M059J (cell line): ENCODE measurements at regions not wholly inside any gene's neighbourhood (a gene's known extent, or its start where the extent isn't known, plus 50 kb on each side); places are given as distances from the start of the nearest gene placed in this dataset.

Source experiments
- DNase-seq: peaks from one replicate; pipeline ENCODE4 v3.0.0-alpha.2; 2012; ENCODE audit warnings: low read depth

DNA sequence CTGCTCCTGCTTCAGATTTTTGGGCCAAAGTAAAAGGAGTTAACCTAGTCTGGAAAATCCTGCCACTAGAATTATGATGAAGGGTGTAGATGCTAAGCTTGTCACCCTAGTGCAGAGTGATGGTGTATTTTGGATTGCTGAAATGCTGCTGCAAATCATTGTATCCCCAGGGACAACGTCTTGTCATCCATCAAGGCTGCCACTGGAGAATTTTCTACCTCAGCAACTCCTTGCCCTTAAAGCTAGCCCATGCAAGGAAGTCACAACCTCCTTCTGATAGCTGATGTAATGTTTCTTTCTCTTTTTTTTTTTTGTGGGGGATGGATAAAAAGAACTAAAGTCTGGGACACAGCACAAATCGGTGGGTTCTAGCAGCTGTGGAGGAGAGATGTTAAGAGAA, 139.4 kb upstream of the FRMD6 start:
- DNase-seq = peak; percentile 62

DNA sequence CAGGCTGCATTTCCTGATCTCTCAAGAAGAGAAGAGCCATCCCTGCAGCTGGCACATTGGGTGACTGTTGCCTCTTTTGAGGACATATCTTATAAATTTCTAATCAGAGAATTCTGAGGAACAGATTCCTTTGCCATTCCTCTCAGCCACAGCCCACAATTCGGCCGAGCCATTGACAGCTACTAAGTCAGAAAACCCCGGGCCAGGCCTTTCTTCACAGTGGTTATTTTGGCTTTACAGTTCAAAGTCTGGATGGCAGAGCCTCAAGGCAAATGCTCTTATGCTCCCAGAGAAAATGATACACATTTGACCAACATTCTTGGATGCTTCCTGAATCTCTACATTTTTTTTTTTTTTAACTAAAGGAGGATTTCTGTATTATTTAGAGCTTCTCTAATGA, 138.4 kb upstream of the FRMD6 start:
- peak; percentile 89 for DNase-seq

DNA sequence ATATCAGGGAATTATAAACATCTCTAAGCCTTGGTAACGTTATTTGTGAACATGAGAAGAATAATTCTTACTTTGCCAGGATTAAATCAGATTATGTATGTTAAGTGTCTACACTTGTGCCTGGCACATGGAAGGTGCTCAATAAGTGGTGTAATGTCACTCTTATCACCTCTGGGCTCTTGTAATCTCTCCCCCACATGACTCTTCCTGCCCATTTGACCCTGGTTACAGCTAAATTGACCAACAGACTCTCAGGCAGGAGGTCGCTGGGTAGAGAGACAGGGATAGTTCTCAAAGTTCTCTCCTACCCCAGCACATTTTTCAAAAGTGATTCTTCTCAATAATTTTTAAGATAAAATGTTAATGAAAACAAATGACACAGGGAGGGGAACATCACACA, 137.8 kb upstream of the FRMD6 start:
- DNase-seq = no peak

DNA sequence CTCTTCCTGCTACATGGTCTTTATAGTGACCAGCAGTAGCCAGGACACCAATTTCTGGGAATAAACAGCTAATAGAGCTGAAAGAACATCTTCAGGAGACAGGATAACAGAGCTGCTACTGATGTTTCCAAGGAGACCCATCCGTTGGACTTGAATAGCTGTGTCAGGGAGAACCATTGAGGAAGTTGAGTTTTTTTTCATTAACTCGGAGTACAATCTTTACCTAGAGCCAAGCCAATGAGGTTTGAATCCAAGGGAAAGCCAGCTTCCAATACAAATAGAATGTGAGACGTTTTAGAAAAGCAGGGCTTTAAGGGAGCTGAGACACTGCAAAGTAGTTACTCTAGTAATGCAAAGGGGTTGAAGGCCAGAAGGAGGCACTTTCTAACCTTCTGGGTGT, 136.1 kb upstream of the FRMD6 start:
- no peak for DNase-seq

DNA sequence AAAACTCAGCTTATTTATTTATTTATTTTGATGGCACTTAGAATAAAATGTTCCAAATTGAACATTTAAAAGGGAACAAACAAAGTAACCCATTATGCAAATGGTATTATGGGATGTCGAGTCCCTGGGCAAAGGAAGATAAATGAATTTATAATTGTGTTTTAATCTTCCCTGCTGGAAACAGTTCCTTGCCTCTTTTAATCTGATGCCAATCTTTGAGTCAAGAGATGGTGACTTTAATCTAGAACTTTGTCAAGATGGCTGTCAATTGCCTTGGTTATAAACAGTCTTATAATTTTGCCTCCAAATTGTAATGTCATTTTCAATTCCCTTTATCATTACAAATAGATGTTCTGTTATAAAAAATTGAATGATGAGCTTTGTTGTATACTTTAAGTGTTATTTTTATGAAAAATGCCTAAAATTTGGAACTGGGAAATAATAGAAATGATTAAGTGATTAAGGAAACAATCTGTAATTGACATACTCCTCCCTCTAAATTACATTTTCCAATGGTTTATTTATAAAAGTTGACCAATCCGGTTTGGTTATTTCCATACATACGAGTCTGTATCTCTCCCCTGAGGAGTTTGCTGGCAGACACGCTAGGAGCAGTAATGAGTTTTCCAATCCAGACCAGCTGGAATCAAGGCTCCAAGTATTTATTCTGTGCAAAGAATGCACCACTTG, 134.9 kb upstream of the FRMD6 start:
- no peak for DNase-seq

DNA sequence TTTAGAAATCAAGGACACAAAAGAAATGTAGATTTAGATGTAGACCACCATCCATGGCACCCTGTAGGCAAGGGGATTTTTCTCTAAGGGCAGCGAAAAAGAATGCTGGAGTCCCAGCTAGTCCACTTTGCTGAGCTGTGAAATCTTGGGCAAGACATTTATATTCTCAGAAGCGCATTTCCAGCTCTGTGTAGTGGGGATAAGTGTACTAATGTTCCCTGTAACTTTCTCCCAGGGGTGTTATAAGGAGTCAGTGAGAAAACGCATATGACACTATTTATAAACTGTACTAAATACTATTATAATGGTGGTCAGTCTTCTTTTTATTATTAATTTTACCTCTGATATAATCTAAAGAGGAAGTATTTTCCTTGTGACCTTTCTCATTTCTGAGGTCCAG, 133.4 kb upstream of the FRMD6 start:
- DNase-seq = no peak

DNA sequence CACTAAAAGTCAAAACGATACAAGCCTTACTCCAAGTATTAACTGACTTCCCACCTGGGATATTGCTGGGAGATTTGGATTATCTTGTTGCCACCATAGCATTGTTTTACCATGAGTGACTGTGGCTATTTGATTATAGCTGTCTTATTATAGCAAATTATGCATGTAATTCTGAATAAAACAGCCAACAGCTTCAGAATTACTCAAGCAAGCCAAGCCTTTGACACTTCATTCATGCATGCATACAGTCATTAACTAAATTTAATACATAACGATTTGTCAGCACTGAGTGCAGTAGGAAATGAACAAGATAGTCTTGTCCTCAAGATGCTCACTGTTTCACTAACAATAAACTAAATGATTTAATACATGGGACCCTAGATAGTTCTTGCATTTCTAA, 133.0 kb upstream of the FRMD6 start:
- DNase-seq = no peak

DNA sequence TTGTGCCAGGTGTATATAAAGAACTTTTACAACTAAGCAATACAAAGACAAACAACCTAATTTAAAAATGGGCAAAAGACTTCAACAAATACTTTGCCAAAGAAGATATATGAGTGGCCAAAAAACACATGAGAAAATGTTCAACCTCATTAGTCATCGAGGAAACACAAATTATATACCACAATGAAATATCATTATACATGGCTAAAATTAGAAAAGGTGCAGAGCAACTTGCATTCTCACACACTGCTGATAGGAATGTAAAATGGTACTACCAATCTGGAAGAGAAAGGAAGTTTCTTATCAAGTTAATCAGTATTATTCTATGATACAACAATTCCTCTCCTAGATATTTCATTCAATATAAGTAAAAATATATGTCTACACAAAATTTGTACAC, 131.6 kb upstream of the FRMD6 start:
- peak; percentile 34 for DNase-seq

DNA sequence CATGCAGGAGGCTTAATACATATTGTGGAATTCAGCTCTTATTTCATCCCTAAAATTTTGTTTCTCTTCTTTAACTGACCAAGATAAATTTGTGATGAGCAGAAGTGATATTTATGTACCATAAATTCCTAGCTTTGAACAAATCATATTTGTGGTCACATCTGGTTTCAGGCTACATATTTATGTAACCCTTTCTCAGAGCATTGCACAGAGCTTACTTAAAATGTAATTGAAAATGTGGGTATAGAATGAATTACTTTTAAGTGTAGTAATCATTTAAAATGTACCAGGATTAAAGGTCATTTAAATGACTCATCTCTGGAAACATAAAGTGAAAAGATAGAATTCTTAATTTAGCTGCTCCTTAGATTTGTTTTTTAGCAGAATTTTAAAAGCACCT, 129.9 kb upstream of the FRMD6 start:
- DNase-seq = no peak

DNA sequence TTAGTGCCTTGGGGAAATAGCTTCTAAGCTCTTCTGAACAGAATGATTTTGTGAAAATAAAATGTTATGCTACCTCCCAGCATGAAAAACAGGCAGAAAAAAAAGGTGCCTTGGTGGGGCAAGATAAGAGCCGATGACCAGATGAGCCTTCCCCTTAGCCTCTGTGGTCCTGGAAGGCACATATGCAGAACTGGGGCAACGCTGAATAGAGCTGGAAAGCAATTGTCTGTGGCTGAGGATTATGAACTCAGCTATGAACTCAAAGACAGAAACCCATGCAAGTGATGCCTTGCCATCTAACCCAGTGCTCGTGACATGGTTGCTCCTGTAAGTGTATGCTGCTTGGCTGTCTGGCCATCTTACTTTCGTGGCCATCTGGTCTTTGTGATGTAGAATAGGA, 128.5 kb upstream of the FRMD6 start:
- no peak for DNase-seq

DNA sequence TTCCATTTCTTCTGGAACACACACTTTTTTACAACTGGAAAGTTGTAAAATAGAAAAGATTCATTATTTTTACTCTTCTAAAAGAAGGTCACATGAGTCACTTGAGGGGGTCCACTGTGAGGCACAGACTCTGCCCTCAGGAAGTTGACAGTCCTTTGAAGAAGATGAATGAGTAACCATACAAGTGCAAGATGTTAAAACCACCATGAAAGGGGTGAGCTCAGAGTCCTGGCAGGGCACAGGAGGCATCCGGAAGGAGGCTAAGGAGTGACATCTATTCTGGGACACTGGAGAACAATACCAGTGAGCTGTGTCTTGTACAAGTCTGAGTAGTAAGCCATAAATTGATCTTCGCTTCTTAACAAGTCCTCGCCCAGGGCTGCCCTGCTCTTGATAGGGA, 126.0 kb upstream of the FRMD6 start:
- peak; percentile 73 for DNase-seq

DNA sequence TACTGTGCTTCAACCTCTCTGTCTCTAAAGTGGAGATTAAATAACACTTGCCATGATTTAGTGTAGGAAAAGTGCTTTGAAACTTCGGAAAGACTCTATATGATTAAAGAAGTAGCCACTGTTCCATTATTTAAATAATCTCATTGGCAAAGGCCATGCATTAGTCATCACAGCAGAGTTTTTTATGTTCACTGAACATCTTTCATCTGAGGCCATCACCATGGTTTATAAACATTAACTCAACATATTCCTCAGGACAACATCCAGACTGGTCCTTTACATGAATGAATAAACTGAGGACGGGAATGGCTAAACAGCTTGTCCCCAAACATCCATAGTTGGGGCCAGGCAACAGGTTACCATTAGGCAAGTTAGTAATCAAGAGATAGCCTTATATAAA, 124.6 kb upstream of the FRMD6 start:
- DNase-seq = peak; percentile 73

DNA sequence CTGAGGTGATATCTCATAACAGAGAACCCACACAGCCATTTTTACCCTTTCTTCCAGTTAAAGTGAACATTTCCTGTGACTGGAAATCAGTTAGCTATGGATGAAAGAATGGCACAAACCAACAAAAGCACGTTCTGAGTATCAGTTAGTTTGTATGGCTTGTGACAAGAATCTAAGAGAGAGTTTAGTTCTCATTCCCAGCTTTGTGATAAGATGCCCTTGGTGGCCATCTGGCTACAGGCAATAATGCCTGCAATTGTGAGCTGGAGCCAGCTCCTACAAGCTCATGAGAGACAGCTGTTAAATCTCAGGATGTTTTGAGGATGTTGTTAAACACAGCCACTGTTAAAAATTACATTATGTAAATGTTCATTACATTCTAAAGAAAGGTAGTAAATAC, 122.0 kb upstream of the FRMD6 start:
- DNase-seq = no peak

DNA sequence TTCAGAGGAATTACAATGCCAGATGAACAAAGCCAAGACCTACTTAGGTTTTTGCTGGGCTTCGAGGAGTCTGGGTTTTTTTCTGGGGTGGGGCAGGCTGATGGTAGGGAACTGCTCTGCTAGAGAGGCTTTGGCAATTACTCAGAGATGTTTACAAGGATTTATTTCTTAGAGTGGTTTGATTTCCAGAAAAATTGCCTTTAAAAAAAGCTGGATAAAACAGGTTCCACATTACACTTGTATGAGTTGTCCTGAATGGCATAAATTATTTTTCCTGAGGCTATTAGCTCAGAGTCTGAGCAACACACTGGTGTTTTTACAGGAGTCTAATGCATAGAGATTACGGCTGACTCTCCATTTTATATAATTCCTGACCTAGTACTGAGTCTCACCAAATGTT, 118.5 kb upstream of the FRMD6 start:
- peak; percentile 95 for DNase-seq

DNA sequence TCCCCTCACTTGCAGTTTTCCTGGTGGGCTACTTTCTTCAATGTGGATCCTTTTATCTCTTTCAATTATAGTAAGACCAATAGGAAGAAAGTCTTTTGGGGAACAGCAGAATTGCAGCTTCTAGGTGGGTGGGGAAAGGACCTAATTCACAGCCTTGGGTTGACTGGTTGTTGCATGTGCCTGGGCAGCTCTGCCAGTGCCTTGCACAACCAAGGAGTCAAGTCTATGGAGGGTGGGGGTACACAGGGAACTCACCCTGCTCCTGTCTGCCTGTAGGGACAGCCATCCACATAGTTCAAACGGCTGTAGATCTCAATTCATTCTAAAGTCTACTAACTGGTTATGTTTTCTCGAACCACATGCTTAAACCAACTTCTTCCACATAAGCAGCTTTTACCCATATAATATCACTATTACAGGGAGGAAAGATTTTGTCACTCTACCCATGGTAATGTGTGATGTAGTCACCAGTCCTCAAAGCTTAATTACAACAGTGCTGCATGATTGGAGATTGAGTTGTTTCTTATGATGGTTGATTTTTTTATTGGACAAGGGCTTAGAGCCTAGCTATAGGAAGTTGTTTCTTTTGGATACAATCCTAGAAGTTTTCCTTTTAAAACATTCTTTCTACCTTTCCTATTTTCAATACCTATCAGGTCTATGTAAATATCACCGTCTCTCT, 117.7 kb upstream of the FRMD6 start:
- DNase-seq = peak; percentile 45

DNA sequence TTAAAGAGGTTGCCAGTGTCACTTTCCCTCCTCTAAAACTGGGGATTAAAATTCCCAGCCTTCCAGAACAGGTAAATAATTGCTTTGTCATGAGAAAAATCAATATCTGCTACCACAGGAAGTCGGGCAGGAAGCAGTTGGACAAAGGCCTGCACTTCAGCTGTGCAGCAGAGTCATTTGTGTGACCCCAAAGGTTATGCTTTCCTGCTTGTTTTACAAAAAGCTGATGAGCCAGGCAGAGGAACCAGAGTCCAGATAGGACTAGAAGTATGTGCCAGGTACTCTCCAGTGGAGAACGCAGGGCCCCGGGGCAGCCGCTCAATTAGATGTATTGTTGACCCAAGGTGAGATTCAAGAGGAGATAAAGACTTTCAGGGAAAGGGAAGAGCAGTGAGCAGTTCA, 117.1 kb upstream of the FRMD6 start:
- DNase-seq = peak; percentile 97

DNA sequence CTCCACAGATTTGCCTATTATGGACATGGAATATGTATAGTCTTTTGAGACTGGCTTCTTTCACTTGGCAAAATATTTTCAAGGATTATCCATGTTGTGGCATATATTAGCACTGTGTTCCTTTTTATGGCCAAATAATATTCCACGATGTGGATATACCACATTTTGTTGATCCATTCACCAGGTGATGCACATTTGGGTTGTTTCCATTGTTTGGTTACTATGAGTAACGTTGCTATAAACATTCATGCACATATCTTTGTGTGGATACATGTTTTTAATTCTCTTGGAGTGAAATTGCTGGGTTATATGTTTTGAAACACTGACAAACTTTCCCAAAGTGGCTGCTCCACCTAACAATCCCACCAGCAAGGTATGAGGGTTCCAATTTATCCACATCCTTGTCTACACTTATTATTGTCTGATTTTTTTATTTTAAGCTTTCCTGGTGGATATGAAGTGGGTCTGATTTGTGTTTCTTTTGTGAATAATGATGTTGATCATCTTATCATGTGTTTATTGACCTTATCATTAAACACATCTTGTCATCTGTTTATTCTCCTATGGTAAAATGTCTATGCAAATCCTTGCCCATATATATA, 116.2 kb upstream of the FRMD6 start:
- peak; percentile 56 for DNase-seq

DNA sequence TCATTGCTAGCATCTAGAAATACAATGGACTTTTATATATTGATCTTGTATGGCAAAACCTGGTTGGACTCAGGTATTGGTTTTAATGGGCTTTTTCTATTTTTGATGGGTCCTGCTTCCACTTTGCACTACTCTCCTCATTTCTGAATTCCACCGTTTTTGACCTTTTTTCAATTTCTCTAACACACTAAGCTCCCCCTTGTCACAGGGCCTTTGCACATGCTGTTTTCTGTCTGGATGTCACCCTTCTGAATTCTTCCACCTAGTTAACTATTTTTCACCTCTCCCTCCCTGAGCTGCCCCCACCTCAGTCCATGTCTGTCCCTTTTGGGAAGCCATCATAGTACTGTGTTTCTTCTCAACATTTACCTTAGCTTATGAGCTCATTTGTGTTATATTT, 112.7 kb upstream of the FRMD6 start:
- DNase-seq = no peak

DNA sequence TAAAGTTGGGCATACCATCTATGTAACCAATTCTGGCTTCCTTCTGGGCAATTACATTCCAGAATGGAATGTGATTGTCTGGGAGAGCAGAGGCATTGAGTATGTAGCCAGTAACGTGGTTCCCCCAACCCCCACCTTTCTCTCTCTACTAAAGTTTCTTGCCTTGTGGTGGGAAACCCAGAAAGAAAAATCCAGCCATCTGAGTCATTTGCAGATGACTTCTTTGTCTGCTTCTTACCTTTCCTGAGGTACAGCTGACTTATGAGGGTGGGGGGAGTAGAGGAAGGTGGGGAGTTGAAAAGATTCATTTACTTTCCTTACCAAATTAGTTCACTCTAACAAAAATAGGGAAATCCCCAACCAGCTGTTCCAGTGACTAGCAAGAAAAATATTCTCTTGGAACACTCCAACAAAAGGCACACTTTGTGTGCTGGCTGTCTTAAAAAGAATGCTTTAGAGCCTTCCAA, 112.1 kb upstream of the FRMD6 start:
- peak; percentile 97 for DNase-seq

DNA sequence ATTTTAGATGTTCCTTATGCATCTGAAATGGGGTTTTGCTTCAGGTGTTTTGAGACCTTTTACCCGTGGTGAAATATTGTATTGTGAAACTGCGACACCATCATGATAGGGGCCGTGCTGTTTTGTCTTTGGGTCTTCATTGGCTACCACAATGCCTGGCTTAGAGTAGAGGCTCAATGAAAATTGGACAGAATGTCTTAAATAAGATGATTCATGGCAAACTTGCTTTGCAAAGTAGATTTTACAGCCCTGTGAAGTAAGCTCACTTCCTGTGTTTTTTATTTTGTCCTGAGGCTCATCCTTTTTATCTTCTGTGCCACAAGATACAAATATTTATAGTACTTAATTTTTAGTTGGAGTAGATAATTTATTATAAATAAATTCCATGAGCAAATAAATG, 111.3 kb upstream of the FRMD6 start:
- peak; percentile 70 for DNase-seq

DNA sequence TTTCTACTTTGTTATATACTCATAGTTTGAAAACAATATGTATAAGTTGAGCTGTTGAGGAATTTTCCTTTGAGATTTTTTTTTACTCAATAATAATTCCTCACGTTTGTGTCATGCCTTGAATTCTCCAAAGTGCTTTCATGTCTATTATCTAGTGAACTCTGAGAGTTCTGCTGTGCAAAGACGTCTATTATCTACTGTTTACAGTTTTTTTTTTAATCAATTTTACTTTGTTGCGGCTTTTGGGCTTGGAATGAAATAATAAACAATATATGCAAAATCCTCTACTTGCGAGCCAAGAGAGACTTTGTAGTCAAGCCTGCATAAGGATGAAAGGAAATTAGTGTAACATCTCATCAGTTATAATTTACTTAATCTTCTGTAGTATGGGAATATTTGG, 107.2 kb upstream of the FRMD6 start:
- DNase-seq = peak; percentile 30

DNA sequence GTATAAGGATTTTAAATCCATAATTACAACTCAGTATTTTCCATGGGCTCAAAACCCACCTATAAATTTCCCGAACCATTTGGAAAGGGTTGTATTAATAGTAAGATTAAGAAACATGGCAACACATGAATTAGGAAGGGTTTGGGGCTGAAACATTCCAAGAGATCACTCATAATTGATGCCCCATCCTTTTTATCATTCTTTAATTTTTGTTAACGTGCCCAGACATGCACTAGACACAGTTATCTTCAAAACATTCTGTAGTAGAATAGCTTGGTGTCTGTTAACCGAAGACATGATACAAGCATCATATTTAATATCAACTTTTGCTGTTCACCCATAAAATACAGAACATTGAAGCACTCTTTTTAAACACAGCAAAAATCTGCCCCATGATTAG, 106.8 kb upstream of the FRMD6 start:
- no peak for DNase-seq

DNA sequence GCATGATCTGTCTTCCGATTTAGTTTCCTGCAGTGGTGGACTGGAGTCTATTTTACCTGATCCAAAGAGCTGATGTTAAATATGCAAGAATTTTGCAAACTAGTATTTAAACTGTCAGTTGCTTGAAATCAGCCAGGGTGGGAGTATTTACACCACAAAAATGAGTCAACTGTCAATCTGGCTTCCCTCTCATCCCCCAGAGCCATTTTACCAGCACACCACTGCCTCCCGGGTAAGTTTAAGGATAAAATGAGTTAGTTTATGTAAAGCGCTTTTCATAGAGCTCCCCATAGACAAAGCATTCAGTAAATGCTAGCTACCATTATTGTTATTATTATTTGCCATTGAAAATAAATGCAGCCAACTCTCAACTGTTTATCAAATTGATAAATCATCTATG, 106.3 kb upstream of the FRMD6 start:
- peak; percentile 79 for DNase-seq
